ENCODE measurements at regions not wholly inside any gene's neighbourhood (a gene's known extent, or its start where the extent isn't known, plus 50 kb on each side); places are given as distances from the start of the nearest gene placed in this dataset.
A peak's percentile ranks its signal among the peaks of the same experiment; 100 is the strongest.

DNA sequence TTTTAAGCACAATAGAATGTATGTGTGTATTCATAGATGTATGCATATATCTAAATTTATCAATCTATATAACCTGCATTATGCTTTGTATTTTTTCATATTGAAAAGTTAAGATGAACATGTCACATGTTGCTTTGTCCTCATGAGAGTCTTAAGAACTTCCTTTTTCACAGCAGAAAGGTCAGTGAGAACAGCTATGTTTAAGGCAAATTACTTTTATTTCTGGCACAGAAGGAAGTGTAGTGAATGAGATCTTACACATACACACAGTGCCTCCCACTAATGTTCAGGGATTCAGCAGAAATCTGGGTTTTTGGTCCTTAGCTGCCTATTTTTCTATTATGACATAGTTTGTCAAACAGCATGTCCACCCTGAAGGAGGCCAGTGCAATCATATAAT, 134.8 kb downstream of the TMEM26 start:
- no peak for DNase-seq (ENCODE audit: low spot score)

DNA sequence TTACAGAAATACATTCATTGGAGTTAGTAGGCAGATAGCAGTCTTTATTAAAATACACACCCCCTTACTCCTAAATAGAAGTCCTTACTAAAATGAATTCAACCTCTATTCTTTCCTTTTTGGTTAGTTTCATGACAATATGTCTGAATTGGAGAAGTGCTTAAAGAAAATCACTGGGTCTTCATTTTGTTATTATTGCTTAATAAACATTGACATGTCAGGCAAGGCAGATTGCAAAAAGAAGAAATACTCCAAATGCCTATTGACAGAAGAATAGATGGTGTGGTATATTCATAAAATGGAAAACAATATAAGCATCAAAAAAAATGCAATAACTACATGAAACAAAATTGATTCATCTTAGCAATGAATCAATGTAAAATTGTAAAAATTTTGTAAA, 135.5 kb downstream of the TMEM26 start:
- no peak for DNase-seq (ENCODE audit: low spot score)

DNA sequence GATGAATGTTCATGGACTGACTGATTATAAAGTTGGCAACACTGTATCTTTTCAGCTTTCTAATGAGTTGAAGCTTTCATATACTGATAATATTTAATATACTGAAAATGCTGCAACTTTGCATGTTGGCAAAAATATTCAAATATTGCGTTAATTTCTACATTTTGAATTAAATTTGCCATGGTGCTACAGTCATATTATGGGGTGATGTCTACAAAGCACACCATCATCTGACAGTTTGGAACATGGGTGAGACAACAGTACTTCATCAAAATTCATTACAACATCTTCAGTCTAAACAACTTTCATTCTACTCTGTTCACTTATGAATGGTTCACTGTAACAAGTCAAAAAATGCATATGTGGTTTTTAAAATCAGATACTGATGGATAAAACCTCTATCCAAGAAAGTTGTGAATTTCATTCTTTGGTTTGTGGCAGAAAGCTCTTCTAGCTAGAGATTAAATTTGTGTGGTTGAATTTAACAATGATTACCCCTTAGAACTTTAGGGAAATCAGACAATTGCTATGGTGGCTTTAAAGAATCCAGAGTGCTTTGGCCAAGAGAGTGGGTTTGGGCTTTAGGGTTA, 136.4 kb downstream of the TMEM26 start:
- DNase-seq (ENCODE audit: low spot score), result no peak

DNA sequence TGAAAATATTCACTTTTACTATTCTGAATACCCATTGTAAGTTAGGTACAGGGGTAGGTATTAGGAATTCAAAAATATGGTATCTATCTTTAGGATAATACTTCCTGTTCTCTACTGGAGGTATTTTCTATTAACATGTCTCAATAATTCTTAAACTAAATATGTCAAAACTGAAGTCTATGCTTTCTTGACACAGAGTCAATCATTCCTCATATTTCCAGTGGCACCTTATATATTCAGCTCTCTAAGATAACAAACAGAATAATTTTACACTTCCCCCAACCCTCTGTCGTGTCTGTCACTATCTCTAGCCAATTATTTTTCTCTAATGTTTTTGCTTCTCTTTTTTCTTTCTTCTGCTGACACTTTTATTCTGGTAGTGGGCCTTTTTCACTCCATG, 138.9 kb downstream of the TMEM26 start:
- DNase-seq (ENCODE audit: low spot score), result no peak

DNA sequence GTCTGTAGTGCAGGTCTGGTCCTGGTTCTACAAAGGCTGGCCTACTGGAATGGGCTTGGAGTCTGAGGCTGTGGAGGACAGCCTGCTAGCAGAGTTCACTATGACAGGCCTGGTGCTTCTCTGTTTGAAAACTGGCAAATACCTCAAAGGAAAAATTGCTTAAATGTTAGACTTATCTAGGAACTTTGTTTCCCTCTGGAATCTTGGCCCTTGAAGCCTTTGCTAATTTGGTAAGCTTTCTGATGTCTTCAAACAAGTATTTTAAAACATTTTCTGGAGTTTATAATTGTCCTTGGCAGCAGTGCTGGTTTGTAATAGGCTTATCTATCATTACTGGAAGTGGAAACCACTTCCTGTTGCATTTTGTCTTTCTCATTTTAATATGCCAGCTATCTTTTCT, 139.7 kb downstream of the TMEM26 start:
- no peak for DNase-seq (ENCODE audit: low spot score)

DNA sequence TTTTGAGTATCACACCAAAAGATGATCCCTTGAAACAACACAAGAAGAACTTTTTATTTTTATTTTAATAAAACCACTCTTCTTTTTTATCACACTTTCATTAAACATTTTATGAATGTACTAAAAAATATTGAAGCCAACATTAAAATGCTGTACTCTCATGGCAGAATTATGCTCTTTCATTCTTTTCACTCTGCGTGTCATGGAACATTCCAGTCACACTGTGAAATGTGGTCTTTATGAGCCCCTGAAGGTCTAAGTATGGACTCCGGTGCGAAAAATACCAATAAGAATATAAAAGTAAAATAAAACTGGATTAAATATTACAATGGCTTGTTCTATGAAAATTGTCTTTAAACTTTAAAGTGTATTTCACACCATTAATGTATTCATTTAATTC, 148.4 kb downstream of the TMEM26 start:
- no peak for DNase-seq (ENCODE audit: low spot score)

DNA sequence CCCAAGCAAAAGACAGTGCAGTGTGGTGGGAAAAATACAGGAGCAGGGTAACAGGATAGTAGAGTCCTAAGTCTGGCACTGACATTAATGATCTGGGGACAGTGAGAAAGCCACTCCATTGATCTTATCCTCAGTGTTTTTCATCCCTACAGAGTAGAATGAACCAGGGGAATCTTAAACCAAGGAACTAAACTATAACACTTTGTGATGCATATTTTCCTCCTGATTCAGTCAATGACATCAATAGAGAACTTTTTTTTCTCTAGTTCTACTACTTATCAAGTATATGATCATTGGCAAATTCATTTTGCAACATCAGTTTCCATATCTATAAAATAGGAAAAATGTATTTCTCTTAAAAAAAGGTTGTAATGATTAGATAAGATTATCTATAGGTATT, 151.1 kb downstream of the TMEM26 start:
- no peak for DNase-seq (ENCODE audit: low spot score)

DNA sequence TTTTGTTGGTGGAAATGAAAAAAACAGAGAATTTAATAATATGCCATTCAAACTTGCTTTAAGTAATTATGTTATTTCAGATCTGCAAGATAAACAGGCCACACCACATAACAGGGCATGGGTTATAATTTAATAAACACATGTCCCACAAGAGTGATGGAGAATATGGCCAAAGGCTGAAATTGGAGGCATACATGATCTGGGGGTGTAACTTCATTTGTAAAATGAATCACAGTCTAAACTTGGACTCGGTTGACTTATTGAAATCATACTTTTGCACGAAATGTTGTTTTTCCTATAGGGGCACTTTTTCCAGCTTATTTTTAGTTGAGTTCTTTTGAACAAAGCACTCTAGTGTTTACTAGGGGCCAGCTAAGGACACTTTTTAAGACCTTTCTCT, 151.6 kb downstream of the TMEM26 start:
- DNase-seq (ENCODE audit: low spot score), result no peak

DNA sequence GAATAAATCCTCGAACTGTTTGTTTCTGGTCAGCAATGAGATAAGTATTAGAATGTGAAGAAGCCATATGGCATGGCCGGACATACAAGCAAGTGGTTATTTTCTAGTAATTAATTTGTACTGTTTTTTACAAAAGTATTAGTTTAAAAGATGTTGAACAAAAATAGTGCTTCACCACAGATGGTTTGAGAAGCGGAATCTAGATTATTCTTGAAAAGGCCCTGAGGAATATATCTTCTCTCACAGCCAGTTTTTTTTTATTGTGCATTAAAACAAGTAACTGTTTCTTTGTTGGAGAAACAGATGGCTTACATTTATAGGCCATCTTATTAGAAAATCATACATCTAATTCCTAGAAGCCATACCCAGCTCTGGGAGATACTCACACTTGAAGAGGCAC, 153.3 kb downstream of the TMEM26 start:
- no peak for DNase-seq (ENCODE audit: low spot score)

DNA sequence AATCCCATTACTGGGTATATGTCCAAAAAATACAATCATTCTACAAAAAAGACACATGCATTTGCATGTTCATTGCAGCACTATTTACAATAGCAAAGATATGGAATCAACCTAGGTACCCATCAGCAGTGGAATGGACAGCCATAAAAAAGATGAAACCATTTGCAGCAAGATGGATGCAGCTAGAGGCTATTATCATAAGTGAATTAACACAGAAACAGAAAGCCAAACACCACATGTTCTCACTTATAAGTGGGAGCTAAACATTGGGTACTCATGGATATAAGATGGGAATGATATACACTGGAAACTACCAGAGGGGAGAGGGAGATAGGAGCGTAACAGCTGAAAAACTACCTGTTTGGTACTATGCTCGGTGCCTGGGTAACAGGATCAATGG, 154.0 kb downstream of the TMEM26 start:
- DNase-seq (ENCODE audit: low spot score), result no peak

DNA sequence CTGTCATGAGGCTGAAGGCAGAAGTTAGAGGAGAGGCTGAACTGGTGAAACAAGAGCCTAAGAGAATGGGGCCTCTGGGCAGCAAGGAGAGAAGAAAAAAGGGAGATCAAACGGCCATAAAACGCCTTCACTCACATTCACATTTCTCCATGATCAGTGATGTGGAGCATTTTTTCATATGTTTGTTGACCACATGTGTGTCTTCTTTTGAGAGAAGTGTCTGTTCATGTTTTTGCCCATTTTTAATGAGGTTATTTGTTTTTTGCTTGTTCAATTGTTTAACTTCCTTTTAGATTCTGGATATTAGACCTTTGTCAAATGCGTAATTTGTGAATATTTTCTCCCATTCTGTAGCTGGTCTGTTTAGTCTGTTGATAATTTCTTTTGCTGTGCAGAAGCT, 155.0 kb downstream of the TMEM26 start:
- no peak for DNase-seq (ENCODE audit: low spot score)

DNA sequence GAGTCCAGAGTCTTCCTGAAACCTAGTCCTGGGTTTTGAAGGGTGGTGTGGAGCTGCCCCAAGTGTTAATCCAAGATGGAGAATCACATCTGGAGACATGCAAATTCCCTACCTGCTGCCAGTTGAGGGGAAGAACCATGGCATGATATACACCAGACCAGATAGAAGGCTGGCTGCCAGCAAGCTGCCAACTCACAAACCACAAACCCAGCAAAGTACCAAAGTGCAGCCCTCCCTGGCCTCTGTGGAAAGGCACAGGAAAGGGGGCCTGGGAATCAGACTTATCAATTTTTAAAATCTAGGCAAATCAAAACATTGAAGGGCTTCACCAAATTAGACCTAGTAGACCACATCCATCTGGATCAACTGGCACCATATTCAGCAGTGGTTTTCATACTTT, 157.0 kb downstream of the TMEM26 start:
- DNase-seq (ENCODE audit: low spot score), result no peak

DNA sequence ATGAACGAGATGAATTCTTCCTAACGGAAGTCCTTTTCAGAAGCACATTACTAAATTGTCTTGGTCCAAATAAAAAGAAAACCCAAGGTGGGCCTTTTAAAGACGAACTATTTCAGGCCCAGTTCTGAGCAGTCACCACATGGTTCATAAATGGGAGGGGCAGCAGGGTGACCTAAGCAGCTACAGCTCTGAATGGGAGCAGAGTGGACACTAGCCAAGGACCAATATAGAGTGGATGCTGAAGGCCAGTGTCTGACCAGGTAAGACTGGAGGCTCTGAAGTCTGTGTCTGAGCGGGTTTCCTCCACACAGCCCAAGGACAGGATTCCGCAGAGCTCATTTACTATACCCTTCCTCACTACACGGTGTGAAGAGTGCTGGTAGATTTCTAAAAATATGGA, 159.1 kb downstream of the TMEM26 start:
- DNase-seq (ENCODE audit: low spot score), result no peak

DNA sequence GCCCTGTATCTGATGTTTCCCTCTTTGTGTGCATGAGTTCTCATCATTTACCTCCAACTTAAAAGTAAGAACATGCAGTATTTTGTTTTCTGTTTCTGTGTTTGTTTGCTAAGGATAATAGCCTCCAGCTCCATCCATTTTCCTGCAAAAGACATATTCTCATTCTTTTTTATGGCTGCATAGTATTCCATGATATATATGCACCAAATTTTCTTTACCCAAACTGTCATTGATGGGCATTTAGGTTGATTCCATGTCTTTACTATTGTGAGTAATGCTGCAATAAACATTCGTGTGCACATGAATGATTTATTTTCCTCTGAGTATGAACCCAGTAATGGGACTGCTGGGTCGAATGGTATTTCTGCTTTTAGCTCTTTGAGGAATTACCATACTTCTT, 163.4 kb downstream of the TMEM26 start:
- no peak for DNase-seq (ENCODE audit: low spot score)

DNA sequence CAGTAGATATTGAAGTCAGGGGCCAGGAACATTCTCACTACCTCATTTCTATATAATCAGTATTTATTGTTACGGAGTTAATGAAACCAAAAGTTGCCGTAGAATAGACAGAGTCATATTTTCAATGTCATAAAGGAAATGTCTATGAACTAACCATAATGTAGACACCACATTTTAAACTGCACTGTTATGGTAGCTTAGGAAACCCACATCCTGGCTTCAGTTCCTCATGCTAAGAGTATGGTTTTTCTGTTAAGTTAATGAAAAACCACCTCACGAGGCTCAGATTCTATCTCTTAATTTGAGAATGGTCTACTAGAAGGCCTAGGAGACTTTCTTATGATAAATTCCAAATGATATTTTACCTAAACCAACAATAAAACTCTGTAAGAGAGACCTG, 166.5 kb downstream of the TMEM26 start:
- no peak for DNase-seq (ENCODE audit: low spot score)

DNA sequence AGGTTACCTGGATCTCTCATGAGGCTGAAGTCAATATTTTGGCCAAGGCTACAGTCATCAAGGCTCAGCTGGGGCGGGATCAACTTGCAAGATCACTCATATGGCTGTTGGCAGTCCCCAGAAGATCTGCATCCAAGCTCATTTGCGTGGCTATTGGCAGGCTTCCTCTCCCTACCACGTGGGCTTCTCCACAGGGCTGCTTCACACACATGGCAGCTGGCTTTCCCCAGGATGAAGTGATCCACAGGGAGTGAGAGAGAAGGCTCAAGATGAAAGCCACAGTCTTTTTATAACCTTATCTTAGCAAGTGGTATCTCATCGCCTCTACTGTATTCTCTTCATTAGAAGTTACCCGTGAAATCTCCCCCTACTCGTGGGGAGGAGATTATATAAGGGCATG, 167.4 kb downstream of the TMEM26 start:
- DNase-seq (ENCODE audit: low spot score), result no peak

DNA sequence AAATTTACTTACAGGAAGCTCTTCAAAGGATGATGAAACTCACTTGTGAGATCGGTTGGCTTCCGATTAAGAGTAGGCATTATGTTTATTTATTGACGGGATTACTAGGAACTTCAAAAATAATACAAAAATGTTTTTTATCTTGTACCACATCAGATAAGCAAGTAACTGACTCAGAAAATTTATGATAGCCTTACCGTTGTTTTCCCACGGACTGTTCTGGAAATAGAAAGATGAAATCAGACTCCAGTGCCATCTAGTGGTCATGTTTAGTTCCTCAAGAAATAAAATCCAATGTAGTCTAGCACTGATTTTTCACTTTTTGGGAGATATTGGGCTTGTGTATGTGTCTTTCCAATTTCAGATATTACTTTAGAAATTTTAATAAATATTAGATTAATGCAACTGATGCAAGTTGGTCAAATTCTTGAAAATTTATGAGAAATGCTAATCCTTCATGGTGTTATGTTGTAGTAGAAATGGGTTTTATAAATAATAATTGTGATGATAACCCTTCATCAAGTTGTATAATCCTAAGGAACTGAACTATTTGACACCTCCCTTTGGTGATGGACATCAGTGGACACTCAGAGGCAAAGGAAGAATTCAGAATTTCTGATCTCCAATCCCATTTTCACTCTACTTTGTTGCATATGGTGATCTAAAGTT, 168.8 kb downstream of the TMEM26 start:
- DNase-seq (ENCODE audit: low spot score), result peak; percentile 59

DNA sequence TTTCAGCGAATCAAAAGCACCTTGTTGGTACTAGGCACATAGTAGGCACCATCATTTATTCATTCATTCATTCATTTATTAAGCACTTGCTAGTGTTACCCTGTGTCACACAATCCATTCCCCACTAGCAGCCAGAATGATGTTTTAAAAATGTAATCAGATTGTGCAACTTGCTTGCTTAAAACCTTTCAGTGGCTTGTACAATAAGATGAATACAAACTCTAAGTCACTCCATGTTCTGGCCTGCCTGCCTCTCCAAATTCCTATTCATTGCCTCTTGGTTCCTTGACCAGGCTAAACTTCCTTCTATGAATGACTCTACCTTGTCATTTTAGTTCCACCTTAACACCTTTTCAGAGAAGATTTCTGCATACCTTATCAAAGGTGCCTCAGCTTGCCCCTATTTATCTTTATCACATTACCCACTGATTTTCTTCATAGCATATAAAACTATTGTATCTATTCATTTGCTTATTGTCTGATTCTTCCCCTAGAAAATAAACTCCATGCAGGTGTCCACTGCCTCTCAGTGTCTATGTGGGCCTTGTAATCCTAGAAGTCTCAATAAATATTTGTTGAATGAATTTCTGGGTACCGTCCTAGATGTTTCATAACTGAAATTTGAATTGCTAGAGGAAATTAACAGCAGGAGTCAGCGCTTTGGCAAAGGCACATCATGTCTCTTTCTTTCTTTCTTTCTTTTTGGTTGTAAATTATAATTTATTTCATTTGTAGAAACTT, 169.5 kb downstream of the TMEM26 start:
- DNase-seq (ENCODE audit: low spot score), result no peak

DNA sequence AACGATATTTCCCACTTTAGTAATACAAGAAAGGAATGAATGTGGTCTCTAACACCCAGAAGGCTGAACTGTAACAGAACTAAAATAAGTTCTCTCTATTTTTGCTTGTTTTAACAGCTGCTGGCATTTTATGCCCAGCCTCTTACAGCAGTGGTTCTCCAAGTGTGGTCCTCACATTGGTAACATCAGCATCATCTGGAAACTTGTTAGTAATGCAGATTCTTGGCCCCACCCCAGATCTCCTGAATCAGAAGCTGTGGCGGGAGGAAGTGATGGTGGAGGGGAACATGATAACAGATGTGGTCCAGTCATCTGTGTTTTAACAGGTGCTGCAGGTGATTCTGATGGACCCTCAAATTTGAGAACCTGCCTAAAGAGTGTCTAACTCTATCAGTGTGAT, 170.1 kb downstream of the TMEM26 start:
- no peak for DNase-seq (ENCODE audit: low spot score)

DNA sequence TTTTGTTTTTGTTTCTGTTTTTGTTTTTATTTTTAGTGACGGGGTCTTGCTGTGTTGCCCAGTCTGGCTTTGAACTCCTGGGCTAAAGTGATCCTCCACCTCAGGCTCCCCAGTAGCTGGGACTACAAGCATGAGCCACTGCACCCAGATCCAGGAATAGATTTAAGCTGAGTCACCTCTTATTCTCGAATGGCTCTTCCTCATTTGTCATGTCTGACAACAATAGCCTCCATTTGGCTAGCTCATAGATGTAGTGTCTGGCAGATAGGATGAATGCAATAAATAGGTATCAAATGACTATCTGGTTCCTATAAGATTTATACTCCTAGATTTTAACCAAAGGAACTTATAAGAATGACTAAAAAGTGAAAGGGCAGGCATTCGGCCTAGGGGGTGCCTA, 172.9 kb downstream of the TMEM26 start:
- DNase-seq (ENCODE audit: low spot score), result no peak

DNA sequence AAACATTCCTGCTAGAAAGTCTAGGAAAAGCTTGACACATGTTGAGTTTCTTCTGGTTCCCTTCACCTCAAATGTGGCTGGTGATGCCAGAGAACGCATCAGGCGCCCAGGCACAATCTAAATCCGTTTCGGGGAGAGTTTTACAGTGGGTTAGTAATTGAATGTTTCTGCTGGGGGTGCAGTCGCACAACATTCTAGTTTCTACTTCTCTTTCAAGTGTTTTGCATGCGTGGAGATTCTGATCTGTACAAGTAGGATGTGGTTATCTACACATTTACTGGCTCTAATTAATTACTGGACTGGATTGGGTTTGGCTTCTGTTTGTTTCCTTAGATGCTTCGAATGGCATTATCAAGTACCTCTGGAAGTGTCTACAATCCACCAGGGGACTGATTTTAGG, 173.8 kb downstream of the TMEM26 start:
- DNase-seq (ENCODE audit: low spot score), result no peak

DNA sequence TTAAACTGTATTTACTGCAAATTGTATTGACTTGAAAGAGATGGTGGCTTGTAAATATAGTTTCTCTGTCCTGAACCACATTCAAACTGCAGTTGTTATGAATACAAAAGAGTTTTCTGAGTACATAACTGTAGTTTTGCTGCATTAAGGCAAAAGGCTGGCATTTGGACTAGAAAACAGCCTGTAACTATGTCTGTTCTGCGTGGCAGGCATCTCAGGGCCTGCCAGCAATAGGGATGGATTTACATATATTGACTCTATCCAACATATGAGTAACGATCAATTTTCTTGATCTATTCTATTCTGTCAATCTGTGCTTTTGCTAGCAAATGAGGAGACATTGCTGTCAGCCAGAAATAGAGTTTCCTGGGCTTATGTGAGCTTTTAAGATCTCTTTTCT, 174.6 kb downstream of the TMEM26 start:
- no peak for DNase-seq (ENCODE audit: low spot score)

DNA sequence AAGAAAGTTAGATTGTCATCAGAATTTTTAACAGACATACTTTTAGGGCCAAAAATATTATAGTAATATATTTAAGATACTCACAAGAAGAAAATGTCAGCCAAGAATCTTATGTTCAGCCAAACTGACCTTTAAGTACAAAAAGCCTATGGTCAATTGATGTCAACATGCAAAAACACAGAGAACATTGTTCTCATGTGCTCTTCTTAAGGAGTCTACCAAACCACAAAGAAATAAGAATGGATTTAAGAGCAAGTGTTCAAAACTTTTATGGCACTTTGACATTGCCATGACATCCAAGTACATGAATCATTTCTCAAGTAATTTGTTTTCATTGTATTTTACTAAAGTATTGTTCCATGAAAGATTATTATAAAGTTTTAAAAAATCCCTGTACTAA, 180.4 kb downstream of the TMEM26 start:
- DNase-seq (ENCODE audit: low spot score), result no peak

Measured in putamen (tissue), 1 donor.